ENCODE measurements at regions not wholly inside any gene's neighbourhood (a gene's known extent, or its start where the extent isn't known, plus 50 kb on each side); places are given as distances from the start of the nearest gene placed in this dataset.
"Not testable (repeated sequence)": the region's sequence is repeated elsewhere in the genome, so short reads cannot be mapped to it uniquely, and the experiment has no call there.

GRCh38 chr12:9396367-9396766, 188.2 kb upstream of the PZP start:
- H3K36me3 ChIP-seq (ENCODE audit: control insufficient read depth, insufficient read depth, low read length); H3K27ac ChIP-seq (ENCODE audit: insufficient read depth, low read depth, low read length, poor library complexity, severe bottlenecking); H3K4me3 ChIP-seq (ENCODE audit: insufficient read depth, low read depth, low read length); H3K4me1 ChIP-seq (ENCODE audit: control insufficient read depth, insufficient read depth, low read length); H3K9me3 ChIP-seq (ENCODE audit: control insufficient read depth, low read length); H3K27me3 ChIP-seq (ENCODE audit: control insufficient read depth, insufficient read depth, low read length, poor library complexity, severe bottlenecking): not testable (repeated sequence)
- 94 to 97% methylated on average over 11 to 13 of the region's 14 CpGs for WGBS, 2 experiments

DNA sequence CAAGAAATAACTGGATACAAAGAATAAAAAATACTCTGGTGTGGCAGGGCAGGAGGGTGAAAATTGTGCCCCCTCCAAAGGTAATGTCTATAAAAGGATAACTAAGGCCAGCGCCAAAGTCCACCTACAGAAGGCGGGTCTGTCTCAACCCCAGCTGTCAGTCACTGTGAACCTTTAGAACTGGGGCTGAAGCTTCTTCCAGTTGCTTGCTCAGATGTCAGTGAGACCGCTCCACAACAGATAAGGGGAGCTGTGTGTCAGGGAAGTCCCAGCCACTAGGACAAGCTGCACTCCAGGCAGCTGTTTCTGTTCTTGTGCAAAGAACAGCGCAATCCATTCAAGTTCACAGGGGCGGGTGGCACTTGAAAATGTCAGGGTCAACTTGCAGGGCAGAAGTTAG, 187.0 kb upstream of the PZP start:
- not testable (repeated sequence) for H3K36me3 ChIP-seq (ENCODE audit: control insufficient read depth, insufficient read depth, low read length); H3K4me1 ChIP-seq (ENCODE audit: control insufficient read depth, insufficient read depth, low read length); H3K27ac ChIP-seq (ENCODE audit: insufficient read depth, low read depth, low read length, poor library complexity, severe bottlenecking); H3K4me3 ChIP-seq (ENCODE audit: insufficient read depth, low read depth, low read length); H3K27me3 ChIP-seq (ENCODE audit: control insufficient read depth, insufficient read depth, low read length, poor library complexity, severe bottlenecking); H3K9me3 ChIP-seq (ENCODE audit: control insufficient read depth, low read length)
- no CpG with 5 or more reads among the region's 5 CpGs for WGBS, 2 experiments

DNA sequence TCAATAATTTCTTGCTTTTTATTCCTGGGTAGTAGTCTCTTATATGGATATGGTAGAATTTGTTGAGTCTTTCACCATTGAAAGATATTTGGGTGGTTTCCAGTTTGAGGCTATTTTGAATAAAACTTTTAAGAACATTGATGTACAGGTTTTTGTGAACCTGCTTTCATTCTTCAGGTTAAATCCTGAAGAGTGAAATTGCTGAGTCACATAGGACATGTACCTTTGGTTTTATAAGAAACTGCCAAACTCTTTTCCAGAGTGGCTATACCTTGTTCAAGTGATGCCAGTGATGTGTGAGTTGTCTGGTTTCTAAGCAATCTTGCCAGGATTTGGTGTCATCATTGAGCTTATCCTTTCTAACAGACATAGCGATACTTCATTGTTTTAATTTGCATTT, 184.6 kb upstream of the PZP start:
- Histone ChIP-seq H3K4me1 (ENCODE audit: control insufficient read depth, insufficient read depth, low read length) (peaks cover 6% of the 10 kb centered on the region), H3K36me3 (ENCODE audit: control insufficient read depth, insufficient read depth, low read length) (no peaks in the 10 kb centered on the region), H3K27me3 (ENCODE audit: control insufficient read depth, insufficient read depth, low read length, poor library complexity, severe bottlenecking) (no peaks in the 10 kb centered on the region), H3K27ac (ENCODE audit: insufficient read depth, low read depth, low read length, poor library complexity, severe bottlenecking) (no peak overlapping the region), H3K4me3 (ENCODE audit: insufficient read depth, low read depth, low read length) (no peak overlapping the region), H3K9me3 (ENCODE audit: control insufficient read depth, low read length) (no peaks in the 10 kb centered on the region)
- 80 to 100% methylated on average over 1 of the region's 1 CpG for WGBS, 2 experiments

DNA sequence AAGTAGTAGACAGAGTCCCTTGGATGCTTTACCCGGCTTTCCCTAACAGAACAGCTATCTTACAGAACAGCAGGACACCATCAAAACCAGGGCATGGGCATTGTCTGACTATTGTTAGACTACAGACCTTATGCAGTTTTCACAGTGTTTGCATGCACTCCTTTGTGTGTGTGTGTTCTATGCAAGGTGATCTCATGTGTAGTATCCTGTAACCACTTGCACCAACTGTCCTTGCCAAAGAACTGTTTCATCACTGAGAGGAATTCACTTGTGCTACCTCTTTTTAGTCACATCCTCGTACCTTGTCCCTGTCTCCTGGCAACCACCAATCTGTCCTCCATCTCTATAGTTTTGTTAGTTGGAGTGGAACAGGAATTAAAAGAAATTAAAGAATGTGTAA, 183.6 kb upstream of the PZP start:
- H3K9me3 ChIP-seq (ENCODE audit: control insufficient read depth, low read length) = no peaks in the 10 kb centered on the region
- H3K36me3 ChIP-seq (ENCODE audit: control insufficient read depth, insufficient read depth, low read length) = no peaks in the 10 kb centered on the region
- no peaks in the 10 kb centered on the region for H3K27me3 ChIP-seq (ENCODE audit: control insufficient read depth, insufficient read depth, low read length, poor library complexity, severe bottlenecking)
- peaks cover 6% of the 10 kb centered on the region for H3K4me1 ChIP-seq (ENCODE audit: control insufficient read depth, insufficient read depth, low read length)
- H3K27ac ChIP-seq (ENCODE audit: insufficient read depth, low read depth, low read length, poor library complexity, severe bottlenecking) = no peak overlapping the region
- WGBS, 2 experiments = 47 to 58% methylated on average over 2 of the region's 2 CpGs
- H3K4me3 ChIP-seq (ENCODE audit: insufficient read depth, low read depth, low read length) = no peak overlapping the region

GRCh38 chr12:9390761-9391160, 182.6 kb upstream of the PZP start:
- 93 to 97% methylated on average over 3 of the region's 3 CpGs for WGBS, 2 experiments
- Histone ChIP-seq H3K36me3 (ENCODE audit: control insufficient read depth, insufficient read depth, low read length) (no peaks in the 10 kb centered on the region), H3K4me1 (ENCODE audit: control insufficient read depth, insufficient read depth, low read length) (peaks cover 6% of the 10 kb centered on the region), H3K9me3 (ENCODE audit: control insufficient read depth, low read length) (no peaks in the 10 kb centered on the region), H3K27ac (ENCODE audit: insufficient read depth, low read depth, low read length, poor library complexity, severe bottlenecking) (no peak overlapping the region), H3K4me3 (ENCODE audit: insufficient read depth, low read depth, low read length) (no peak overlapping the region), H3K27me3 (ENCODE audit: control insufficient read depth, insufficient read depth, low read length, poor library complexity, severe bottlenecking) (no peaks in the 10 kb centered on the region)

DNA sequence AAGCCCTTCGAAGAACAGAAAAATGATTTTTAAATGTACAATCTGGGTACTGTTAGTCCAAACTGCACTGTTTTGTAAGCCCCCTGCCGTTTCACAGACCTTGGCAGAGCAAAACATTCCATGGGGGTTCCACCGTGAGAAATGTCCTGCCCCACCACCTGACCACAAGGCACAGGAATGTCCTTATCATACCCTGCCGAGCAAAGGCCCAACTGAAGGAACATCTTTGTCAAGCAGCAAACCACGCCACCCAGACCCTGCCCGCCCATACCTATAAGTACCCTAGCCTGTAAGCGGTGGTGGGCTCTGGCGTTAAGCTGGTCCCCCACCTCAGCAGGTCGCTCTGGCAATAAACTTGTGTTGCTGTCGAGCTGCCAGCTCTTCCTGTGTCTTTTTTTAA, 181.6 kb upstream of the PZP start:
- 91 to 94% methylated on average over 10 of the region's 10 CpGs for WGBS, 2 experiments
- no peaks in the 10 kb centered on the region for H3K9me3 ChIP-seq (ENCODE audit: control insufficient read depth, low read length)
- H3K4me1 ChIP-seq (ENCODE audit: control insufficient read depth, insufficient read depth, low read length) = peaks cover 6% of the 10 kb centered on the region
- no peak overlapping the region for H3K4me3 ChIP-seq (ENCODE audit: insufficient read depth, low read depth, low read length)
- no peaks in the 10 kb centered on the region for H3K27me3 ChIP-seq (ENCODE audit: control insufficient read depth, insufficient read depth, low read length, poor library complexity, severe bottlenecking)
- H3K27ac ChIP-seq (ENCODE audit: insufficient read depth, low read depth, low read length, poor library complexity, severe bottlenecking) = no peak overlapping the region
- no peaks in the 10 kb centered on the region for H3K36me3 ChIP-seq (ENCODE audit: control insufficient read depth, insufficient read depth, low read length)

DNA sequence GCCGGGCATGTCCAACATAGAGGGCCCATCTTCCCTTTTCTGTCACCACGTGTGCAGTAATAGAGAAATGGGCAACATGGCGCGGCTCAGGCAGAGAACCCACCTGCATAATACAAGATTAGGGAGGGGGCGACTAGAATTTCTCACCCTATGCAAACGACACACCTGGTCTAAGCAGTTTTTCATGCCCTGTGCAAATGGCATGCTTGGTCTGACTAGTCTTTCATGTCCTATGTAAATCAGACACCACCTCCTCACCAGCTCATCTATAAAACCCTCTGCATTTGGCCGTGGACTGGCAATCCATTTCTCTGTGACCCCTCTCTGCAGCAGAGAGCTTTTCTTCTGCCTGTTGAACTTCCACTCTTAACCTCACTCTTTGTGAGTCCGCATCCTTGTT, 180.2 kb upstream of the PZP start:
- Histone ChIP-seq H3K9me3 (ENCODE audit: control insufficient read depth, low read length) (no peaks in the 10 kb centered on the region), H3K4me1 (ENCODE audit: control insufficient read depth, insufficient read depth, low read length) (peaks cover 6% of the 10 kb centered on the region), H3K36me3 (ENCODE audit: control insufficient read depth, insufficient read depth, low read length) (no peaks in the 10 kb centered on the region), H3K27ac (ENCODE audit: insufficient read depth, low read depth, low read length, poor library complexity, severe bottlenecking) (no peak overlapping the region), H3K4me3 (ENCODE audit: insufficient read depth, low read depth, low read length) (no peak overlapping the region), H3K27me3 (ENCODE audit: control insufficient read depth, insufficient read depth, low read length, poor library complexity, severe bottlenecking) (no peaks in the 10 kb centered on the region)
- 91% methylated on average over 8 of the region's 8 CpGs for WGBS, 2 experiments

- Histone ChIP-seq H3K9me3 (ENCODE audit: control insufficient read depth, low read length) (no peaks in the 10 kb centered on the region), H3K4me3 (ENCODE audit: insufficient read depth, low read depth, low read length) (no peak overlapping the region), H3K27me3 (ENCODE audit: control insufficient read depth, insufficient read depth, low read length, poor library complexity, severe bottlenecking) (no peaks in the 10 kb centered on the region), H3K27ac (ENCODE audit: insufficient read depth, low read depth, low read length, poor library complexity, severe bottlenecking) (no peak overlapping the region), H3K36me3 (ENCODE audit: control insufficient read depth, insufficient read depth, low read length) (no peaks in the 10 kb centered on the region), H3K4me1 (ENCODE audit: control insufficient read depth, insufficient read depth, low read length) (peaks cover 6% of the 10 kb centered on the region)
- WGBS, 2 experiments = 94 to 100% methylated on average over 1 to 2 of the region's 2 CpGs
Observed at GRCh38 chr12:9387450-9387849, 179.3 kb upstream of the PZP start.

GRCh38 chr12:9383585-9383984, 175.4 kb upstream of the PZP start:
- Histone ChIP-seq H3K27ac (ENCODE audit: insufficient read depth, low read depth, low read length, poor library complexity, severe bottlenecking) (no peak overlapping the region), H3K4me3 (ENCODE audit: insufficient read depth, low read depth, low read length) (no peak overlapping the region), H3K27me3 (ENCODE audit: control insufficient read depth, insufficient read depth, low read length, poor library complexity, severe bottlenecking) (no peaks in the 10 kb centered on the region), H3K36me3 (ENCODE audit: control insufficient read depth, insufficient read depth, low read length) (no peaks in the 10 kb centered on the region), H3K9me3 (ENCODE audit: control insufficient read depth, low read length) (no peaks in the 10 kb centered on the region), H3K4me1 (ENCODE audit: control insufficient read depth, insufficient read depth, low read length) (no peaks in the 10 kb centered on the region)
- 65 to 70% methylated on average over 4 of the region's 4 CpGs for WGBS, 2 experiments

DNA sequence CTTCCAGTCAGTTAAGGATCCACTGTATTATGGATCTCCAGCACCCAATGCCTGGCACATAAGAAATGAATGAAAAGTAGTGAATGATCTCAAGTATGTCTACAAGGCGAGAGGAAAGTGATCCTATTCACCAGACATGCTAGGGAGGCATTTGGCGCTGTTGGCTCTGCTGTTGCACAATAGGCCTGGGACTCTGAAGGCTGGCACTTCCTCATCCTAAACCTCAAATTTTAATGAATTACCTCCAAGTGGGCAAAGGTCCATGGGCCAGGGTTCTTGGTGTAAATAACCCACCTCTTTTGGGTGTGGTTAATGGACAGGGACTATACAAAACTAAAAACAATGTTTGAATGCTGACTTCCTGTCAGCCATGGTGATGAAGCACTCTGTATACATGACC, 173.4 kb upstream of the PZP start:
- no peaks in the 10 kb centered on the region for H3K9me3 ChIP-seq (ENCODE audit: control insufficient read depth, low read length)
- no peaks in the 10 kb centered on the region for H3K27me3 ChIP-seq (ENCODE audit: control insufficient read depth, insufficient read depth, low read length, poor library complexity, severe bottlenecking)
- H3K4me1 ChIP-seq (ENCODE audit: control insufficient read depth, insufficient read depth, low read length) = no peaks in the 10 kb centered on the region
- H3K27ac ChIP-seq (ENCODE audit: insufficient read depth, low read depth, low read length, poor library complexity, severe bottlenecking) = no peak overlapping the region
- H3K36me3 ChIP-seq (ENCODE audit: control insufficient read depth, insufficient read depth, low read length) = no peaks in the 10 kb centered on the region
- no peak overlapping the region for H3K4me3 ChIP-seq (ENCODE audit: insufficient read depth, low read depth, low read length)
- 94 to 97% methylated on average over 2 of the region's 2 CpGs for WGBS, 2 experiments

GRCh38 chr12:9380650-9381049, 172.5 kb upstream of the PZP start:
- WGBS, 2 experiments = 93 to 97% methylated on average over 4 of the region's 4 CpGs

More at GRCh38 chr12:9380650-9381049, 172.5 kb upstream of the PZP start:
- Histone ChIP-seq H3K27me3 (ENCODE audit: control insufficient read depth, insufficient read depth, low read length, poor library complexity, severe bottlenecking) (no peaks in the 10 kb centered on the region), H3K4me1 (ENCODE audit: control insufficient read depth, insufficient read depth, low read length) (no peaks in the 10 kb centered on the region), H3K9me3 (ENCODE audit: control insufficient read depth, low read length) (no peaks in the 10 kb centered on the region), H3K27ac (ENCODE audit: insufficient read depth, low read depth, low read length, poor library complexity, severe bottlenecking) (no peak overlapping the region), H3K36me3 (ENCODE audit: control insufficient read depth, insufficient read depth, low read length) (no peaks in the 10 kb centered on the region), H3K4me3 (ENCODE audit: insufficient read depth, low read depth, low read length) (no peak overlapping the region)

Measured in ectodermal cell (in vitro differentiated cells).